ENCODE measurements at regions not wholly inside any gene's neighbourhood (a gene's known extent, or its start where the extent isn't known, plus 50 kb on each side); places are given as distances from the start of the nearest gene placed in this dataset.
"Not testable (repeated sequence)": the region's sequence is repeated elsewhere in the genome, so short reads cannot be mapped to it uniquely, and the experiment has no call there.

- no peak for DNase-seq (ENCODE audit: low read depth in 1 of 2, low spot score in 1 of 2)
Measured at GRCh38 chr18:76644580-76644979, 149.5 kb upstream of the ZNF516 start.

- no peak for DNase-seq (ENCODE audit: low read depth in 1 of 2, low spot score in 1 of 2)
Measured at GRCh38 chr18:76643996-76644395, 149.0 kb upstream of the ZNF516 start.

- no peak for DNase-seq (ENCODE audit: low read depth in 1 of 2, low spot score in 1 of 2)
Measured at GRCh38 chr18:76643199-76643598, 148.2 kb upstream of the ZNF516 start.

GRCh38 chr18:76640438-76640837 lies 145.4 kb upstream of the ZNF516 start:
- no peak for DNase-seq (ENCODE audit: low read depth in 1 of 2, low spot score in 1 of 2)

- no peak for DNase-seq (ENCODE audit: low read depth in 1 of 2, low spot score in 1 of 2)
Measured at GRCh38 chr18:76634564-76634963, 139.5 kb upstream of the ZNF516 start.

GRCh38 chr18:76633588-76634269 lies 138.7 kb upstream of the ZNF516 start:
- DNase-seq (ENCODE audit: low read depth in 1 of 2, low spot score in 1 of 2), result no peak

GRCh38 chr18:76627444-76627843 lies 132.4 kb upstream of the ZNF516 start:
- no peak for DNase-seq (ENCODE audit: low read depth in 1 of 2, low spot score in 1 of 2)

GRCh38 chr18:76626991-76627390 lies 131.9 kb upstream of the ZNF516 start:
- DNase-seq (ENCODE audit: low read depth in 1 of 2, low spot score in 1 of 2), result no peak

GRCh38 chr18:76622651-76623050 lies 127.6 kb upstream of the ZNF516 start:
- DNase-seq (ENCODE audit: low read depth in 1 of 2, low spot score in 1 of 2), result no peak

GRCh38 chr18:76621782-76622495 lies 126.9 kb upstream of the ZNF516 start:
- no peak for DNase-seq (ENCODE audit: low read depth in 1 of 2, low spot score in 1 of 2)

- DNase-seq (ENCODE audit: low read depth in 1 of 2, low spot score in 1 of 2), result no peak
Measured at GRCh38 chr18:76621226-76621625, 126.2 kb upstream of the ZNF516 start.

- no peak for DNase-seq (ENCODE audit: low read depth in 1 of 2, low spot score in 1 of 2)
Measured at GRCh38 chr18:76620321-76621170, 125.5 kb upstream of the ZNF516 start.

GRCh38 chr18:76619621-76620315 lies 124.7 kb upstream of the ZNF516 start:
- no peak for DNase-seq (ENCODE audit: low read depth in 1 of 2, low spot score in 1 of 2)

- no peak for DNase-seq (ENCODE audit: low read depth in 1 of 2, low spot score in 1 of 2)
Measured at GRCh38 chr18:76619261-76619620, 124.2 kb upstream of the ZNF516 start.

- no peak for DNase-seq (ENCODE audit: low read depth in 1 of 2, low spot score in 1 of 2)
Measured at GRCh38 chr18:76618721-76619120, 123.7 kb upstream of the ZNF516 start.

- no peak for DNase-seq (ENCODE audit: low read depth in 1 of 2, low spot score in 1 of 2)
Measured at GRCh38 chr18:76616373-76616772, 121.3 kb upstream of the ZNF516 start.

GRCh38 chr18:76615065-76615733 lies 120.2 kb upstream of the ZNF516 start:
- no peak for DNase-seq (ENCODE audit: low read depth in 1 of 2, low spot score in 1 of 2)

- DNase-seq (ENCODE audit: low read depth in 1 of 2, low spot score in 1 of 2), result no peak
Measured at GRCh38 chr18:76613755-76614120, 118.7 kb upstream of the ZNF516 start.

GRCh38 chr18:76613053-76613754 lies 118.2 kb upstream of the ZNF516 start:
- no peak for DNase-seq (ENCODE audit: low read depth in 1 of 2, low spot score in 1 of 2)

GRCh38 chr18:76611750-76612045 lies 116.7 kb upstream of the ZNF516 start:
- DNase-seq (ENCODE audit: low read depth in 1 of 2, low spot score in 1 of 2), result not testable (repeated sequence)

All from activated CD4-positive, alpha-beta T cell treated with anti-CD3 and anti-CD28 coated beads, Interleukin-2, amount 50 U/mL, for 24 hours (primary cell).